Panc1 (cell line): ENCODE measurements at regions not wholly inside any gene's neighbourhood (a gene's known extent, or its start where the extent isn't known, plus 50 kb on each side); places are given as distances from the start of the nearest gene placed in this dataset.

Source experiments
- ATAC-seq: fragments of 200-7000 bp; cut with Tn5 transposase; 2 replicates; pipeline ENCODE4 v1.9.1; 2020; ENCODE audit warnings: mild to moderate bottlenecking, moderate library complexity
- BruUV-seq: library from RNA; stranded (reverse); fragments of 400-500 nt; replicated peaks from 2 replicates; lab custom pipeline; 2021; lab: Mats Ljungman, UMichigan
- CTCF ChIA-PET: fragments of 300-600 bp; sonication (Branson Sonifier 250); formaldehyde crosslinking; loops from one replicate; lab custom pipeline; 2022; ENCODE audit warnings: antibody characterized with exemption; lab: Charles Lee
- POLR2A ChIA-PET: fragments of 300-600 bp; sonication (Branson Sonifier 250); formaldehyde crosslinking; loops from one replicate; lab custom pipeline; 2022; ENCODE audit warnings: antibody characterized with exemption; lab: Charles Lee
- DNase-seq: peaks from one replicate; pipeline ENCODE4 v3.0.0-alpha.2; 2010; ENCODE audit warnings: low read depth, low spot score
- H3K27ac ChIP-seq: 2 replicates; pipeline ENCODE4 v1.5.1; 2011; ENCODE audit warnings: mild to moderate bottlenecking, low read length, inconsistent platforms
- H3K27me3 ChIP-seq: fragments of 200-500 bp; sonication (Bioruptor generic); 2 replicates; pipeline ENCODE4 v1.6.0; 2014; ENCODE audit warnings: low read length, inconsistent platforms; ENCODE audit not compliant: control insufficient read depth, insufficient read depth
- H3K36me3 ChIP-seq: fragments of 200-500 bp; sonication (Bioruptor generic); 2 replicates; pipeline ENCODE4 v1.5.1; 2014; ENCODE audit warnings: inconsistent platforms, mild to moderate bottlenecking, low read length, moderate library complexity; ENCODE audit not compliant: control insufficient read depth, insufficient read depth
- H3K4me1 ChIP-seq: 2 replicates; pipeline ENCODE4 v1.5.1; 2011; ENCODE audit warnings: inconsistent platforms, mild to moderate bottlenecking, low read length, moderate library complexity; ENCODE audit not compliant: control insufficient read depth, insufficient read depth
- H3K4me3 ChIP-seq, 2 experiments: 2 replicates each; pipeline ENCODE4 v1.5.1; 2011 to 2012; ENCODE audit warnings: low read depth in 2 of 2, low read length in 2 of 2, mild to moderate bottlenecking in 2 of 2, inconsistent platforms in 1 of 2, moderate library complexity in 1 of 2
- H3K9me3 ChIP-seq: fragments of 200-500 bp; sonication (Bioruptor generic); 2 replicates; pipeline ENCODE4 v1.5.1; 2014; ENCODE audit warnings: low read depth, mild to moderate bottlenecking, inconsistent platforms, low read length, moderate library complexity; ENCODE audit not compliant: control insufficient read depth, insufficient read depth
- POLR2AphosphoS5 ChIP-seq: IDR thresholded peaks from 2 replicates; pipeline ENCODE4 v1.6.1; 2012; ENCODE audit warnings: mild to moderate bottlenecking, low read depth, low read length, moderate library complexity
- SIN3A ChIP-seq: IDR thresholded peaks from 2 replicates; pipeline ENCODE4 v1.6.1; 2012; ENCODE audit warnings: low read depth, mild to moderate bottlenecking, low read length, moderate library complexity, borderline replicate concordance; ENCODE audit not compliant: insufficient read depth
- TCF7L2 ChIP-seq: IDR thresholded peaks from 2 replicates; pipeline ENCODE4 v1.6.1; 2011; ENCODE audit warnings: mild to moderate bottlenecking, low read depth, low read length, inconsistent platforms
- in situ Hi-C: cut with HindIII; loops from 2 replicates; pipeline ENCODE4 v1.10.0; 2016; ENCODE audit warnings: low sequenced_read_pairs, low pct_unique_long_range_greater_than_20kb
- intact Hi-C: fragments of 100-400 bp; cut with micrococcal nuclease; formaldehyde crosslinking; loops from one replicate; pipeline ENCODE4 v1.10.0; 2022; ENCODE audit not compliant: unreplicated experiment
- TF ChIP-seq, protein P1 (sequence below): fragments of 450-650 bp; IDR thresholded peaks from 2 replicates; pipeline ENCODE4 v1.5.1; 2017; ENCODE audit warnings: mild to moderate bottlenecking
- TF ChIP-seq, protein P2 (sequence below), 2 experiments: IDR thresholded peaks; 2 replicates each; pipeline ENCODE4 v1.6.1; 2011 to 2012; ENCODE audit warnings: low read depth in 2 of 2, control low read depth in 1 of 2, low read length in 1 of 2, mild to moderate bottlenecking in 1 of 2, moderate library complexity in 1 of 2; ENCODE audit not compliant: insufficient read depth in 1 of 2

DNA sequence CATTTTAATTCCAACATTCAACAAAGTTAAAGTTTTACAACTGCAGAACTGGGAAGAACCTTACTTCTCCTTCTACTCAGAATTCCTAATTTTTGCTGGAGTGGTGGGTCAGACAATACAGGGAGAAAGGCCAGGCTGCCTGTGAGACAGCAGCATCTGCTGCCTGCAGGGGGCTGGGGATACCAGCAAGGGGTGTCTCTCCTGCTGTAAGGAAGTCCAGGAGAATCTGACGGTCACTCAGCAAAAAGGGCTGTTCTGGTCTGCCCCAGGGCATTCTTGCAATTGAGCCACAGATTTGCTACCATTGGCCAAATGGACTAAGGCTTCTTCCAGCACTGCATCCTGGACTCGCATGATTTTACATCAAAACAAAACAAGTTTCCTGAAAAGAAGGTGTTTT is 426.6 kb upstream of the CDH11 start:
- no peak for ATAC-seq
- Histone ChIP-seq H3K4me3 (no peak overlapping the region), H3K27me3 (no peaks in the 10 kb centered on the region), H3K36me3 (no peaks in the 10 kb centered on the region), H3K9me3 (no peaks in the 10 kb centered on the region), H3K27ac (no peak overlapping the region), H3K4me1 (no peaks in the 10 kb centered on the region)
- intact Hi-C loops (no loop called here), in situ Hi-C loops (no loop called here)
- ChIA-PET POLR2A (no interaction called here), CTCF (no interaction called here)
- no peak for DNase-seq
- BruUV-seq = no TSS peak
- no peak for TF ChIP-seq TCF7L2
- TF ChIP-seq, protein P1, sequence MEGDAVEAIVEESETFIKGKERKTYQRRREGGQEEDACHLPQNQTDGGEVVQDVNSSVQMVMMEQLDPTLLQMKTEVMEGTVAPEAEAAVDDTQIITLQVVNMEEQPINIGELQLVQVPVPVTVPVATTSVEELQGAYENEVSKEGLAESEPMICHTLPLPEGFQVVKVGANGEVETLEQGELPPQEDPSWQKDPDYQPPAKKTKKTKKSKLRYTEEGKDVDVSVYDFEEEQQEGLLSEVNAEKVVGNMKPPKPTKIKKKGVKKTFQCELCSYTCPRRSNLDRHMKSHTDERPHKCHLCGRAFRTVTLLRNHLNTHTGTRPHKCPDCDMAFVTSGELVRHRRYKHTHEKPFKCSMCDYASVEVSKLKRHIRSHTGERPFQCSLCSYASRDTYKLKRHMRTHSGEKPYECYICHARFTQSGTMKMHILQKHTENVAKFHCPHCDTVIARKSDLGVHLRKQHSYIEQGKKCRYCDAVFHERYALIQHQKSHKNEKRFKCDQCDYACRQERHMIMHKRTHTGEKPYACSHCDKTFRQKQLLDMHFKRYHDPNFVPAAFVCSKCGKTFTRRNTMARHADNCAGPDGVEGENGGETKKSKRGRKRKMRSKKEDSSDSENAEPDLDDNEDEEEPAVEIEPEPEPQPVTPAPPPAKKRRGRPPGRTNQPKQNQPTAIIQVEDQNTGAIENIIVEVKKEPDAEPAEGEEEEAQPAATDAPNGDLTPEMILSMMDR = no peak
- TF ChIP-seq, protein P2, sequence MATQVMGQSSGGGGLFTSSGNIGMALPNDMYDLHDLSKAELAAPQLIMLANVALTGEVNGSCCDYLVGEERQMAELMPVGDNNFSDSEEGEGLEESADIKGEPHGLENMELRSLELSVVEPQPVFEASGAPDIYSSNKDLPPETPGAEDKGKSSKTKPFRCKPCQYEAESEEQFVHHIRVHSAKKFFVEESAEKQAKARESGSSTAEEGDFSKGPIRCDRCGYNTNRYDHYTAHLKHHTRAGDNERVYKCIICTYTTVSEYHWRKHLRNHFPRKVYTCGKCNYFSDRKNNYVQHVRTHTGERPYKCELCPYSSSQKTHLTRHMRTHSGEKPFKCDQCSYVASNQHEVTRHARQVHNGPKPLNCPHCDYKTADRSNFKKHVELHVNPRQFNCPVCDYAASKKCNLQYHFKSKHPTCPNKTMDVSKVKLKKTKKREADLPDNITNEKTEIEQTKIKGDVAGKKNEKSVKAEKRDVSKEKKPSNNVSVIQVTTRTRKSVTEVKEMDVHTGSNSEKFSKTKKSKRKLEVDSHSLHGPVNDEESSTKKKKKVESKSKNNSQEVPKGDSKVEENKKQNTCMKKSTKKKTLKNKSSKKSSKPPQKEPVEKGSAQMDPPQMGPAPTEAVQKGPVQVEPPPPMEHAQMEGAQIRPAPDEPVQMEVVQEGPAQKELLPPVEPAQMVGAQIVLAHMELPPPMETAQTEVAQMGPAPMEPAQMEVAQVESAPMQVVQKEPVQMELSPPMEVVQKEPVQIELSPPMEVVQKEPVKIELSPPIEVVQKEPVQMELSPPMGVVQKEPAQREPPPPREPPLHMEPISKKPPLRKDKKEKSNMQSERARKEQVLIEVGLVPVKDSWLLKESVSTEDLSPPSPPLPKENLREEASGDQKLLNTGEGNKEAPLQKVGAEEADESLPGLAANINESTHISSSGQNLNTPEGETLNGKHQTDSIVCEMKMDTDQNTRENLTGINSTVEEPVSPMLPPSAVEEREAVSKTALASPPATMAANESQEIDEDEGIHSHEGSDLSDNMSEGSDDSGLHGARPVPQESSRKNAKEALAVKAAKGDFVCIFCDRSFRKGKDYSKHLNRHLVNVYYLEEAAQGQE (IDR thresholded peaks at IDR 0.05; ENCODE audit: insufficient read depth in 1 of 2, low read depth in 2 of 2, low read length in 1 of 2) = no peak
- no peak for TF ChIP-seq SIN3A
- TF ChIP-seq POLR2AphosphoS5 = no peak

DNA sequence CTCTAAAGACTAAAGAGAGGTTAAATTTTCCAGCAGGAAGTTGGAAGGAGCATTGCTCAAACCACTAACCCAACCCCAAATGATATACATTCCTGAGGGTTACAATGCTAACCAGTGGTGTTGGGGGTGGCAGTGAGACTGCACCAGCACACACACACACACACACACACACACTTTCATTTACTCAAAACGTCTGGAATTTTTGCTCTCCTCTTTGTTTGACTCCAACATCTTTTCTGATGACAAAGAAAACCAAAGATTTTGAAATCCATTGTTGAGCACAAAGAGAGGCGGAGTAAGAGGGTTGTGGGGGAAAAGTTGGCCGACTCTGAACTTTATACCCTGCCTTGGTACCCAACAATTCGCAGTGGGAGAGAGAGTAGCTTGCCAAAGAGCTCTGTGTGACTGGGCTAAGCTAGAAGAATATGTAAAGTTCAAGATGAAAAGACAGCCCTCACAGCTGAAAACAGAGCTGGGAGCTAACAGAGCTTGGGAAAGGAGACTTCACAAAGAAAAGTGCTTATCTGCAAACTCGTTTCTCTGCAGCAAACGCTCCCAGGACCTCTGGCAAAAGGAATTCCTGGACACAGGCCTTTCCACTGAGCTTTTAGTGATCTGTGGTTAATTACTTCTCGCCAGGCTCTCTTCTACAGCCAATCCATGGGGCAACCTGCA is 426.0 kb upstream of the CDH11 start:
- ChIA-PET POLR2A (no interaction called here), CTCF (no interaction called here)
- DNase-seq = no peak
- intact Hi-C loops (no loop called here), in situ Hi-C loops (no loop called here)
- ATAC-seq = no peak
- no peaks in the 10 kb centered on the region for H3K36me3 ChIP-seq
- no peak for TF ChIP-seq TCF7L2
- no peak overlapping the region for H3K4me3 ChIP-seq
- H3K4me1 ChIP-seq = no peaks in the 10 kb centered on the region
- BruUV-seq = no TSS peak
- no peak overlapping the region for H3K27ac ChIP-seq
- H3K27me3 ChIP-seq = no peaks in the 10 kb centered on the region
- no peaks in the 10 kb centered on the region for H3K9me3 ChIP-seq

DNA sequence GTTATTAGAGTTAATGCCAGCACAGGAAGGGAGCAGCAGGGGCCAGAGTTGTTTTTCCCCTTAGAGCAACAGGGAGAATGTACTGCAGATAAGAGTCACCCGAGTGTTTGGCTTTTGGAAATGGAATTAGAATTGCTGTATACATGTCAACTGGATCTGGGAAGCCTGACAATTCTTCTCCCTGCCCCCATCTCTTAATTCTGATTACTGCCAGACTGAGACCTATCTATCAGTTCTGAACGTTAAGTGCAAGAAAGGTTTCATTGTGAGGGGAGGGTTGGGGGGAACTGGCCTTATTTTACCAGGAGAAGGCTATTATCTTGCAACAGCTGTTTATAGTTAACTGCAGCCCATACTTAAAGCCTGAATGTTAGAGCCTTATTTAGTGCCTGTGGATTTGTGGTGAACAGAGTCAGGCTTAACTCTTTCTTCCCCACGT is 424.5 kb upstream of the CDH11 start:
- POLR2A ChIA-PET = no interaction called here
- CTCF ChIA-PET = no interaction called here
- Histone ChIP-seq H3K36me3 (no peaks in the 10 kb centered on the region), H3K4me3 (no peak overlapping the region), H3K27me3 (no peaks in the 10 kb centered on the region), H3K27ac (no peak overlapping the region), H3K4me1 (no peaks in the 10 kb centered on the region), H3K9me3 (no peaks in the 10 kb centered on the region)
- DNase-seq (no peak), ATAC-seq (no peak)
- no TSS peak for BruUV-seq
- TF ChIP-seq TCF7L2 (no peak), SIN3A (no peak), POLR2AphosphoS5 (no peak)
- TF ChIP-seq, protein P2 (IDR thresholded peaks at IDR 0.05; ENCODE audit: insufficient read depth in 1 of 2, low read depth in 2 of 2, low read length in 1 of 2) = no peak
- TF ChIP-seq, protein P1 = no peak
- in situ Hi-C loops (no loop called here), intact Hi-C loops (no loop called here)
